GM04503 (cell line): ENCODE measurements at regions not wholly inside any gene's neighbourhood (a gene's known extent, or its start where the extent isn't known, plus 50 kb on each side); places are given as distances from the start of the nearest gene placed in this dataset.

ENCODE experiments used
- DNase-seq: peaks from one replicate; pipeline ENCODE4 v3.0.0-alpha.2; 2012; ENCODE audit warnings: low read depth

DNA sequence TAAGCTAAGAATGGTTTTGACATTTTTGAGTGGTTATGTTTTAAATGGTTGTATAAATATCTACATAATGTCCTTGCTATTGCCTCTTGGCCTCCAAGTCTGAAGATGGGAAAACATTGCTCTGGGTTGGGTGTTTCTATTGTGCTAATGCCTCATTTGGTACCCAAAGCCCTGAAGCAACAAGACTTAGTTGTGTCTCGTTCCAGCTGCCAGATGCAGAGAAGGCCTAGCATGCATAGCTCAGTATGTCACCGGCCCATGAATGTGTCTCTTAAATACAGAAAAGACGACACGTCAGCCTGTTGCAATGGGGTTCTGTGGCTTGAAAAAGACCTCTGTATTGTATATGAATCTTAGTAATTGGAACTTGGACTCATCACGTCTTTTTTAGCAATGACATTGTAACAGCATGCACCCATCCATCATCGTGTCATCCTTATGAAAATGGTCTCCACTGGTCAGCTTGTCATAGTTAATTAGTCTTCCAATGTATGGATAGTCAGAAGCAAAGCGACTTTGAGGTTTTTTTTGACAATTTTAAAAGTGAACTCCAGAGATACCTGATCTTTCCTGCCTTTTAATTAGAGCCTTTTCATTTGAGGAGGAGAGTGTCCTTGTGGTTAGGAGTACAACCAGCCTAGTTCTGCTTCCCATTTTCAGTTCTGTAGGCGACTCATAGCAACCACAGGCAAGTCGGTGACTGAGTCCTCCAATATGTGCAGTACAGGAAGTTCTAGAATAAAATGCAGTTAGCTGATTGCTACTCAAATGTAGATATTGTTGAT, 126.4 kb upstream of the GATB start:
- DNase-seq = no peak

DNA sequence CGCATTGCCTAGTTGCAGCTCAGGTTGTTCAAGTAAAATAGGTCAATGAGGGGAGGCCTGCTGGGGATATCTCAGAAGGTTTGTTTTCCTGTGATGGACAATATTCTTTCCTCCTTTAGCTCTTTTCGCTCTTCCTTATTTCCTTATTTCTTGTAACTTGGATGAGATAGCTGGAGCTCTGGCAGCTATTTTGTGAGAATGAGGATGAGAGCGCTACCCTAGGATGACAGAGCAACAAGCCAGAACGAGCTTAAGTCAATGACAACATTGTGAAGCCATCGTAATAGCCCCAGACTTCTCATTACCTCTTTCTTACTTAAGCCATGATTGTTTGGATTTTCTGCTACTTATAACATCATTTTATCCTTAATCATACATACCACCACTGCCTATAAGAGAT, 124.3 kb upstream of the GATB start:
- DNase-seq = no peak

DNA sequence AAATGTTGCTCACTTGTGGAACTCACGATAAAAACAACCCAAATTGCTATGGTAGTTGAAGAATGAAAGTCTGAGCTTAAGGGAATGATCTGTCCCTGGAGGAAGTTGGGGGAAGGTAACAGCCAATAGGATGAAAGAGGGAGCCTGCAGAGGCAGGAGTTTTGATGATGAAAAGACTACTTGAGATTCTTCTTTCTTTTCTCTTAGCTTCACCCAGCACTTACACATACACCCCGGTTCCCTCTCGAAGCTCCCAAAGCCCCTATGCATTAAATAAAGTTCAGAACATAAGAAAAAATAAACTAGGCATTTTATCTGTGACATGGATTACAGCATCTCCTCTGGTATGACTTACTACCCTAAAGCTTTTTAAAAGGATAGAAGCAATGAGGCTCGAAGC, 122.9 kb upstream of the GATB start:
- DNase-seq = no peak

DNA sequence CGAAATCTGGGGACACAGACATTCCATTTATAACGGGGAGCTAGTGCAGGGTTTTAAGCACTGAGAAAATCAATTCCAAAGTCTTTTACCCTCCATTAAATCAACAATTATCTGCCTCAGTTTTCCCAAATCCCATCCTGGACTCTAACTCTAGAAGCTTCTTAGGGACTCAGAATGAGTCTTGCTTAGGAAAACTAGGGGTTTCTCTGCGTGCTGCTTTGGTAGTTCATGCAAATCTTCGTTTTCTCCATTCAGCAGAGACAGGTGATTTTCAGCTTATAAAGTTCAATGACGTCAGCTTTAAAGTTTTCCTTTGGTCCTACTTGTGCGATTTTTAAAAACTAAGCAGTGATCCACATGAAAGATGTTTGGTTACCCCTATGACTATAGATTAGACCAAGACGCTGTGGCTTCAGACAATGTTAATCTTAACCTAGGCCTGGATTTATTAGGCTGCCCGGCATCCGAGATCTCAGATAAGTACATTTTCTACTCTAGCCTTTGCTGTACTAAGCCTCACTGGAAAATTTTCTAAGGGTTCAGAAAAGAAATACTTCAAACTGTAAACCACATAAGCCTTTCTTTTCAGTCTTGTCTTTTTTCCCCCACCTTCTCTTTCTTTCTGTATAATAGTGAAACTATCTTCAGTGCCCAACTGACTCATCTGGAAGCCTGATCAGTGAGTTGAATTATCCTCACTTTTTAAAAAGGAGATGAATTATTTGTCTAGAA, 121.4 kb upstream of the GATB start:
- no peak for DNase-seq

DNA sequence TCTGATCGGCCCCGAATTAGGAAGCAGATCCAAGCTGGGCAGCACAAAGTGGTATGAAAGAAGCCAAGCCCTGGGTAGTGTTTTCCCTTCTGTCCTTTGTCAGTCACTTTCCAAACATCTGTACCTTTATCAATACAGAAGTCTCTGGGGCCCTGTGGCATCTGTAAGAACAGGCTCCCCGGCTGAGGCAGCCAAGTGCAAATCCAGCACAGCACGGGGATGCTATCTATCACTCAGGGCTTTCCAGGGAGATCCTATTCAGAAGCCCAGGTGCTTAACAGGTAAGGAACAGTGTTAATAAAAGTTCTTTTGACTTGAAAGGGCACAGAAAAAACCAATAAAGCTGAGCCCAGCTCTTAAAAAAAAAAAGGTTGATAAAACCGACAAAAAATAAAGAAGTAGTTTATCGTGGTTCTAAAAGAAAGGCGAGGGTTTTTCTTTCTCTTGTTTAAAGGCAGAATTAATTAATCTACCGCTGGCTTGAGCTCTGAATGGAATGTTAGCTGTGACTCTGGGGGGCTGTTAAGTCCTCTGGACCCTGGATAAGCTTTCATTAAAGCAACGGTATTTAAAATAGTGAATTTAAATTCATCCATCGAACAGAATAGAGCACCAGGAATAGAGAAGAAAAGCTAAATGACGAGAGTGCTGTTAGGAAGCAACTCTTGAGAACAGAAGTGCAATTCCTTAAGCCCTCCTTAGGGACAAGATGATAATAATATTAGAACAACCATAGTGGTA, 119.1 kb upstream of the GATB start:
- no peak for DNase-seq

DNA sequence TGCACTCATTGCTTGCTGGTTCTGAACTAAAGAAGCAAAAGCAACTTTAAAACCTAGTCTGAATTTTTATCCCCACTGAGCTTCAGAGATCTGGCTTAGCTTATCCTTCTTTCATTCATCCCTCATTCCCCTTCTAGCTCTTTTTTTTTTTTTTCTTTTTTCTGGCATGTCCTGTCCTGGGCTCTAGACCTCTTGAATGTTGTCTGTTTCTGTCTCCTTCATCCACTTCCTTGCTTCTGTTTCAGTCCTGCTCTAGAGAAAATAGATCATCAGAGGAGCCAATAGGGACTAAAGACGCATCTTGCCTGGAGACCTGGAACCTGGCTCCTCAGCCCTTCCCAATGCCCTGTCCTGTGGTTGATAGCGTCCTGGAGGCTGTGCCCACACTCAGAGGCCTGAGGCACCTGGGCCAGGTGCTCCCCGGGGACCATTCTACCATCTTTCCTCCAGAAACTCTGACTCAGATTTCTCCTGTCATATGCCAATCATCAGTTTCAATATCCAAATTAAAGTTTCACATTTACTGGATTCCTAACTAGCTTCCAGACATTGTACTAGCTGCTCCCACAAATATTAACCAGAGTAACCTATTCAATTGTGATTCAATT, 115.7 kb upstream of the GATB start:
- DNase-seq = no peak

DNA sequence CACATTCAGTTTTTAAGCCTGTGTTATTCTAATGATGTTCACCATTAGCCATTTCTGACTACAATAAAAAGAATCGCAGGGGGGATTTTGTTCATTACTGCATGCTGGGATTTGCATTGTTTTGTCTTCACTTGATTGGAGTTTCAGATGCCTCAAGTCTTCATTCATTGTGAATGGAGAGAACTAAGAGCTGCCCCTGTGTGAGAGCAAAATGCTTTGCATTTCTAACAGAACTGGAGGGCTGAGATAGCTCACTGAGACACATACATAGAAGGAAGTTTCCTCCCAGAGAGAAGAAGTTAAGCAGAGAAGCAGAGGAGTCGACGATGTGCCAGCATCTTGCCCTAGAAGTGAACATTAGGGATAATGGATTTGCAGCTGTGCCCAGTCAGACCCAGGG, 113.5 kb upstream of the GATB start:
- no peak for DNase-seq

DNA sequence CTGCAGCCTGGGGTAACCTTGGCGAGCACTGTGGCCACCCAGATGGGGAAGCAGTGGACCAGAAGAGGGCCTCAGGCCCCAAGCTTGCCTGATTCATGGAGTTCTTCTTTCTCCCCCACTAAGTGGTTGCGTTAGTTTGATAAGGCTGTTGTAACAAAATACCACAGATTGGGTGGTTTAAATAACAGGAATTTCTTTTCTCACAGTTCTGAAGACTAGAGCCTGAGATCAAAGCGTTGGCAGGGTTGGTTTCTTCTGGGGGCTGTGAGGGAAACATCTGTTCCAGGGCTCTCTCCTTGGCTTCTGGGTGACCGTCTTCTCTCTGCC, 105.7 kb upstream of the GATB start:
- no peak for DNase-seq

DNA sequence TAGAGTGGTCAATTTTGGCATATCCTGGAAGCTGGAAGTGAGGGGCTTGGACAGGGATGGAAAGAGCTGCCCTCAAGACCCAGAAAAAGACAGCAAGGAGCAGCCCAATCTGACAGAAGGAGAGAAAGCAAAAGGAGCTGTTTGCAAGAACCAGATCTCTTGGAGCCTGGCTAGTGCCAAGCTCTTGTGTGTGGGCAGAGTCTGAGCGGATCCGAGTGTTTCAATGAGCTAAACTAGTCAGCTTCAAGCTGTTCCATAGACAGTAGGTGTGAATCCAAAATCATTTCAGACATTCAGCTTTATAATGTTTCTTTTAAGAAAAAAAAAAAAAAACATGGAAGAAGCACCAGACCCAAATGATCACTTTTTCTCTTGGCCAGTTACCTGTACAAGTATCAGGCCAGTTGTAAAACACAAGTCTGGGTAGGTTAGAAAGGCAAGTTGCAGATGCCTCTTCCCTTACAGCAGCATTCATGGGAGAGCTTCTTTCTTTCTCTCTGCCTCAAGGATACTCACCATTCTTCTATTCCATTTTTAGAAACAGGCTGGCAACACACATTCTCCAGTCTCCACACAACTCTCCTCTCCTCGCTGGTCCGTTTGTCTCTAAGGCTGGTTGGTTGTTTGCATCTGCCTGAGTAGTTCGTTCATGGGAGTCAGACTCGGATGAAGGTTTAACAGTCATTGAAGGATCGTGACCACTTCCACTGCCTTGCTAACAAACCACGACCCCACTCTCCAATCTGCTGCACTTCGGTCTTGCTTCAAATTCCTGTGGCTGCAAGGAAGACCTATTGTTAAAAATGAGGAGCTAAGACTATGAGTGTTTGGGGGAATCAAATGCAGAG, 105.2 kb upstream of the GATB start:
- DNase-seq = no peak

DNA sequence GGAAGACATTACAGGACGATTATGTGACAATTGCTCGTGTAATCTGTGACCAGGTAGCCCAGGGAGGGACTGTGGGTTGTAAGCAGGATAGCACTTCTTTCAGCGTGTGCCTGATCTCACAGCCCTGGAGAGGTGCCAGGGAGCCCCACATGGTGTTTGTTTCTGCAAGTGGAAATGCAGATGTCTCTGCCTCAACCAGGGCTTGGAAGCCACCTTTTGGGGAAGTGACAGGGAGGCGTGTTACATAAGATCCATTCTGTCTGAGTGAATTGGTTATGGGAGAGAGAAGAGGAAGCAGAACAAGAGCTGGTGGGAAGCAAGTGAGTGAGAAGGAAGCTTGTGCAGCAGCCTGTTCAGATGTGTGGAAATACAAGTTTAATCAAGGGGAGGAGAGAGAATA, 104.5 kb upstream of the GATB start:
- DNase-seq = no peak

DNA sequence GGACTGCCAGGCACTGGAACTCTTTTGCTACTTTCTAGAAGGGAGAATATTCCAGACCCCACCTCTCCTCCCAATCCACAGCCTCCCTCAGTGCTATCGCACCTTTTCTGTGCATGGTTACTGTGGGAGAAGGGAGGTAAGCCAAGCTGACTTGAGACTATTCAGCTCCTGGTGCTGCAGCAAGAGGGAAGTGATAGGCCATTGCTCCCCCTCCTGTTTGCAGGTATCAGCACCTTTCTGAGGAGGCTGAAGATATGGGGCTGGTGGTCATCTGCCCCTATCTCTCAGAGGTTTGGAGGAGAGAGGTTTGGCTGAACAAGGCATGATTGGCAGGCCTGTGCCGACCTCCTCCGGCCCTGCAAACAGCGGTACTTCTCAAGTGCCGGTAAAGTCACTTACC, 103.3 kb upstream of the GATB start:
- DNase-seq = no peak

DNA sequence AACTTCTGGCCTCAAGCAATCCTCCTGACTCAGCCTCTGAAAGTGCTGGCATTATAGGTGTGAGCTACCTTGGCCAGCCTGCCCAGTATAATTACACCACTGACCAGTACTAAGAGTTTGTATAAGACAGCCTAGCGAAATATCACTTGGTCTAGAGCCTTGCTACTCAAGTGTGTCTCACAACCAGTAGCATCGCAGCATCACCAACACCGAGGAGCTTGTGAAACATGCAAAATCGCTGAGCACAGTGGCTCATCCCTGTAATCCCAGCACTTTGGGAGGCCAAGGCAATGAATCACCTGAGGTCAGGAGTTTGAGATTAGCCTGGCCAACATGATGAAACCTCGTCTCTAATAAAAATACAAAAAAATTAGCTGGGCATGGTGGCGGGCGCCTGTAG, 102.0 kb upstream of the GATB start:
- no peak for DNase-seq

DNA sequence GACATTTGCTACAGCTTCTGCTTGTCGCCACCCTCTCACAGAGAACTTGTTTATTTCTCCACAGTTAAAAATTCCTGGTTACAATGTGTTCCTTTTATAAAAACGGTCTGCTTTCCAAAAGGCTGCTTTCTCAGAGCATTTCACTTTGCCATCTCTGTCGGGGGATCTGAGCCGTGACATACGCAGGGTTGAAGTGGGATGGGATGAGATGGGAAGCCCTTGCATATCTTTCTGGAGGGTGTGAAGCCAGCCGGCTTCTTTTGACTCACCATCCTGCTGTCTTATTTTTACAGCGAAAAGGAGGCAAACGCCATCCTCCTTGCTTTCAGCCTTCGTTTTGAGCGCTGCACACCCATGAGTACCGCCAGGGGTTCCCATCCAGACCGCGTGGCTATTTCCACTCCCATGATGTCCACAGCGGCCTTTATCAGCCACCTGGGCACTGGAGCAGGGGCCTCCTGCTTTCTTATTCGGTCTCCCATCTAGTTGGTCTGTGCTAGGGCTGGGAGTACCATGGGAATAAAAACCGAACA, 99.8 kb upstream of the GATB start:
- DNase-seq = no peak

DNA sequence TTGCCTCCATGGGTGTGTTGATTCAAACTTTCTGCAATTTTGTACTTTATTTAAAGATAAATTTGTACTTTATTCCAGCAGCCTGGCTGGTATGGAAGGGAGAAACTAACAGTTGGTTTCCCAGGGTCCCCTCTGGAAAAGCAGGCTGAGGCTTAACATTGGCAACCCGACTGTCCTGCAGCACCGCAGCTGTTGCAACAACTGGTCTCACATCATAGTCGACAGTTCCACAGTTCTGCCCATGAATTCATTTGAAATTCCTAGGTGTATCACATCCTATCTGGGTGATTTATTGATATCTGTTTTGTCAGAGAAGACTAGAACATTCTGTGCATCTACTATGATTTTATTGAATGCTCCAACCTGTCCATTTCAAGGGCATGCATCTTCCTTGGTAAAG, 98.8 kb upstream of the GATB start:
- no peak for DNase-seq

DNA sequence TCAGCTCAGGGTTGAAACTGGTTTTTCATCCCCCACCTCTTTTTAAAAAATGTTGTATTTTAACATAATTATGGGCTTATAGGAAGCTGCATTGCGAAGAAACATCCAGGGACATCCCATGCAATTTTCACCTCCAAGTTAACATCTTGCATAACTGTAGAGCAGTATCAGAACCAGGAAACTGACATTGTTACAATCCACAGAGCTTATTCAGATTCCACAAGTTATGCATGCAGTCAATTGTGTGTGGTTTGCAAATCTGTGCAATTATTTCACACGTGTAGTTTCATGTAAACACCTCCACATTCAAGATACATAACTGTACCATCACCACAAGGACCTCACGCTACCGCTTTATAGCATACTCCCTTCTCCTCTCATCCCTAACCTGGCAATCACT, 97.5 kb upstream of the GATB start:
- no peak for DNase-seq

DNA sequence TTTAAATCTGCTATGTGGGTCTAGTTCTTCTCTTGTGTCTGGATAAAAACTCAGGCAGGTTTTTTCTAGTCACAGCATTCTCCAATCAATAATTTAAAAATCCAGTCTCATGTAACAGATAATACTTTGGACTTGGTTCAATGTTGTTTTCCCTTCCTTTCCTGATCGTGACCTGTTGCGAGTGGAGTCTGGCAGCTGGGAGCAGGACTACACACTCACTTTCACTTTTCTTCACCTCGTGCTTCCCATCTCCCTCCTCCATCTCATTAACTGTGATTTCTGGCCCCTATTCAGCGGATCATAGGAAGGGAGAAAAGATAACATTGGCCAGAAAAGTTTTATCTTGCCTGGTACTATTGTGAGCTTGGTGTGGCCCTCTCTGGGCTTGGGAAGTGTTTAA, 96.6 kb upstream of the GATB start:
- DNase-seq = no peak

DNA sequence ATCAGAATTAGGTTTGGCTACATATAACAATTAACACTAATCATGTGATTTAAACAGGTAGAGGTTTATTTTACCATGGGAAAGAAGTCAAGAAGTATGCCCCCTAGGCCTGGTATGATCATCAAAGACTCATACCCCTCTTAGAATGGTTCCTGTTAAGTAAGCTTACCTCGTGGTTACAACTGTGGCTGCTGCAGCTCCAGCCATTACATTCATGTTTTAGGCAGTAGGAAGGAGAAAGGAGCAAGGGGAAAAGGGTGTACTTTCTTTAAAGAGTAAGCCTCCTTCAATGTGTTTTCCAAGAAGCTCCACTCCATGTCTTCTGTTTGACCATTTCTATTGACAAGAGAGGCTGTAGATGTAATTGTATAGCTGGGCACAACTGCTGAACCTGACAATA, 94.9 kb upstream of the GATB start:
- no peak for DNase-seq

DNA sequence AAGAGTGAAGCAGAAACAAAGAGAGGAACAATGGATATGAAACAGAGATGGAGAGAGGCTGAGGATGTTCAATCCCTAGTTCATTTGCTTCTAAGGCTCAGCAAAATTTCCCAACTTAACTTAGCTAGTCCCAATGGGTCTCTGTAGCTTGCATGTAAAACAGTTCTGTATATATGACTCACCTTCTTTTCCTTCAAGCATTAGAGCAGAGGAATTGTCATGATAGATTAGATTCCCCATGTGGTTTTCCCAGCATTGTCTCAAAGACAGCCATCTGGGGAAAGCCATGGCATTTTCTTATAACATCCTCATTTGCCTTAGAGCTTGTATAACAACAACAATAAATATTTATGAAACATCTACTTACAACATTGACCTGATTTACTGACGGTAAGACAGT, 93.9 kb upstream of the GATB start:
- DNase-seq = no peak

DNA sequence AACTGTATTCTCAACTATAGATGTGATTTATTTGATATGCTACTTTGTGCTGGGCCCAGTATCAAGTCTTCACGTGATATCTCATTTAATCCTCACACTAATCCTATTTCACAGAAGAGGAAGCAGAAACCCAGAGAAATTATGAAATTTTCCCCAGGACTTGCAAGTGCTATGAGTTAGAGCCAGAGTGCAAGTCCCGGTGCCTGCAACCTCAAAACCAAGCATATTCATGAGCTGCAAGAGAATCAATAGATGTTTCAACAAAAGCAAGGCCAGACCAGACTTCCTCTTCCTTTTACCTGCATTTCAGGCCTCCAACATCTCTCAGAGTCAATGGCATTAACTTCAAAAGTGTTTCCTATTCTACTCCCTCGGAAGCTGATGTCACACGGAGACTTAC, 92.2 kb upstream of the GATB start:
- DNase-seq = no peak

DNA sequence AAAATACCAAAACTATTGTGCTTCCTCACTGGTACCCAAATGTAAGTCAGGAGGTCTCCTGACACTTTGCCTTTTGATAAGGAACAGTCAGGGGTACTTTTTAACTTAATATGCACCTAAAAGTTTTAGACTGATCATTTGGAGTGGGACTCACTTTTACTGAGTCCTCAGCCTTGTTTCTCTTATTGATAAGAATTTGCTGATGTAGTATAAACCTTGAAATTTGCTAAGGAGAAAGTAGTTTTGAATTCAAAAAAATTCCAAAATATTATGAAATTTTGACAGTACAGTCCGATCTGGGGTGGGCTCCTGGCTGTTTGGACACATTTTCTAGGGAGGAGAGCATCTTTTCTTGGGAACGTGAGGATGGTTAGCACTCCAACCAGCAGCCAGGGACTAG, 91.4 kb upstream of the GATB start:
- DNase-seq = no peak

DNA sequence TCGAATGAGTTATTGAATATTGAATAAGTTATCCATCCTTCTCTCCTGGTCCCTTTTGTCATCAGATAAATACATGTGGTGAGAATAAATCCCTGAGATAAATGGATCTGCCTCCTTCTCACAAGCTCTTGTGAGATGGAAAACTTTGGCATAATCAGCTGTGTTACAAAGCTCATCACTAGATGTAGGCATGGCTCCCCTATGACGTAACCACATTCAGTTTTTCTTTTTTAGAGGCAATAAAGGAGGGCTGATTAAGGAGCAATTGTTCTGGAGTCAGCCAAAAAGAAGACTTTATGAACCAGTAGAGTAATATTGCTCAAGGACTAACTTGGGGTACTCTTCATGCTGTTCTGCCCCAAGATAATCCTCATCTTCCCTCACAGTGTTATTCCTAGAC, 90.5 kb upstream of the GATB start:
- no peak for DNase-seq

DNA sequence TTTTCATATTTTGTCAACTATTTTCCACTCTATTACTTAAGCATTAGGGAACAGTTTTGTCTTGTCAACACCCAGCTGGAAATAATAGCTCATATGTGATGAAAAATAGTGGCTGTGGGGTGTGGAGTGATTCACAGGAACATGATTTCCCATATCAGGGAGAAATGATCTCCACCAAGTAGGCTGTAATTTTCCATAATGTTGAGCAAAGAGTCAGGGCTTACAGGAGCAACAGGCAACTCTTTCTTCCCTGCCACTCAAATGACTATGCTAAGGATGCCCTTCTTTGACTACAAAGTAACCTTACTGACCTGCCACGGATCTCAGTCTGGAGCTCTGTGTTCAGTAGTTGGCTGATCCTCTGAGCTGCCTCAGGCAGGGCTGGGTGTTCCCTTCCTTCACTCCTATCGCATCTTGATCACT, 90.0 kb upstream of the GATB start:
- DNase-seq = no peak
